HG03520 (cell line): ENCODE measurements at regions not wholly inside any gene's neighbourhood (a gene's known extent, or its start where the extent isn't known, plus 50 kb on each side); places are given as distances from the start of the nearest gene placed in this dataset.

ENCODE experiments used
- ATAC-seq: cut with Tn5 transposase; IDR thresholded peaks from one replicate; pipeline ENCODE4 v1.9.1; 2021; ENCODE audit warnings: mild to moderate bottlenecking, moderate library complexity; ENCODE audit not compliant: unreplicated experiment

GRCh38 chr10:83921984-83922860 lies 217.1 kb upstream of the GHITM start:
- no peak for ATAC-seq

GRCh38 chr10:83925133-83925532 lies 214.2 kb upstream of the GHITM start:
- no peak for ATAC-seq

DNA sequence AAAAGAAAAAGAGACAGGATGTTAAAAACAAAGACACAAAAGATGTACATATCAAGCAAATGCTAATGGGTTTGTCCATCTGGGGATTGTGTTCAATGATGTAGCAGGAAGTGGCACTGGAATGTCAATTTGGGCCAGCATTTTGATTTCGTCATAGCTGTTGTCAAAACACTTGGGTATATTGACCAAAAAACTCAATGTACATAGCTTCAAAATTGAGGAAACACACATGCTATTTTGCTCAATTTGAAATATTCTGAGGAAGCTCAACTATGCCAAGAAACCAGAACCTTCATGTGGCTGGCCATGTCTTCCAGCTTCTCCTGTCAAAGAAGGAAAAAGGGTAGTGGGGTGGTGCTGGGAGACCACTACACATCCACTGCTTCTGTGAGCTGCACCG lies 212.7 kb upstream of the GHITM start:
- no peak for ATAC-seq

GRCh38 chr10:83927166-83927565 lies 212.1 kb upstream of the GHITM start:
- no peak for ATAC-seq

DNA sequence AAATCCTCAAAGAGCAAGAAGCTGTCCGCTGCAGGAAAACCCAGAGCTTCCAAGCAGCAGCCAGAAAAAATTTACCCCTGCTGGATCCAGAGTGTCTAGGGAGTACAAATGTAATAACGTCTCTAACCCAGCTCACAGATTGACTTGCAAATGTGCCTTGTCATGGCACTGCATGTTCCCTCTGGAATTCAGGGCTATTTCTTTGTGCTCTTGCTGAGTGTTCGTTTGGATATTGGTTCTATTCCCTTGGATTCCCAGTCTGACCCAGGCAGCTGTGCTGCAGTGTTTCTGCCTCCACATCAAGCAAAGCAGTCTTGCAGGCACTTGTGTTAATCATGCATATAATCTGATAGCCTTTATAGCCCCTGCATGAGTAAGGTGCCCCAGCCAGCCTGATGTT lies 209.9 kb upstream of the GHITM start:
- ATAC-seq, result no peak

- ATAC-seq, result no peak
These were observed 207.6 kb upstream of the GHITM start for GRCh38 chr10:83931669-83932068.

DNA sequence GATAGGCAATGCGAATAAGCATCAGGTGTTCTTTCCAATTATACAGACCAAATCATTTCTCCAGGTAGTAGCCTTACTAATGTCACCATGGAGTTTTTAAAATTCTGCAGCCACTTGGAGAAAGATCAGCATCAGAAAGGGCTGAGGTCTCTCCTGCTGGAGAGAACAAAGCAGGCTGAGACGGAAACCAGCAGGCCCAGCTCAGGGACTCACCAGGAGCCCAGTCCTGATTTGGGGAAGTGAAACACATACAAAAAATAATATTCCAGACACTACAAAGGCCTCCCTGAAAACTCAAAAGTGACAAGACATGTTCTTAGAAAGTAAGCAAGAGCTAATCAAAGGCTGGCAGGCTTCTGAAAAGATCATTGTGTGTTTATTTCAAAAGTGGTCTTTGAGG lies 207.1 kb upstream of the GHITM start:
- ATAC-seq, result no peak

DNA sequence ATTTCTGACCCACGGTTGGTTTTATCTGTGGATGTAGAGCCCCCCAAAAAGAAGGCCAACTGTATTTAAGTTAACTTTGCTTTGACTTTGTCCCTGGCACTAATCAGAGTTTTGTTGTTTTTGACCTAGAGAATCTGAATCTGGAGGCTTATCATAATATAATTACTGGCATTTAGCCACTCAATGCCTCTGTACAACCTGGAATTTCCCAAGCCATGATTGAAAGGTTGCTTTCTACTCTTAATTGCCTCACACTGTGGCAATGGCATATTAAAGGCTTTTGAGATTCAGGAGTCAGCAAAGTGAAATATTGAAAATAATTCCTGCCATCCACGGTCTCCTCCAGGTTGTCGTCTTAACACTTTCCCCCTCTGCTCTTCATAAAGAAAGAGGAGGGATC lies 205.2 kb upstream of the GHITM start:
- no peak for ATAC-seq

DNA sequence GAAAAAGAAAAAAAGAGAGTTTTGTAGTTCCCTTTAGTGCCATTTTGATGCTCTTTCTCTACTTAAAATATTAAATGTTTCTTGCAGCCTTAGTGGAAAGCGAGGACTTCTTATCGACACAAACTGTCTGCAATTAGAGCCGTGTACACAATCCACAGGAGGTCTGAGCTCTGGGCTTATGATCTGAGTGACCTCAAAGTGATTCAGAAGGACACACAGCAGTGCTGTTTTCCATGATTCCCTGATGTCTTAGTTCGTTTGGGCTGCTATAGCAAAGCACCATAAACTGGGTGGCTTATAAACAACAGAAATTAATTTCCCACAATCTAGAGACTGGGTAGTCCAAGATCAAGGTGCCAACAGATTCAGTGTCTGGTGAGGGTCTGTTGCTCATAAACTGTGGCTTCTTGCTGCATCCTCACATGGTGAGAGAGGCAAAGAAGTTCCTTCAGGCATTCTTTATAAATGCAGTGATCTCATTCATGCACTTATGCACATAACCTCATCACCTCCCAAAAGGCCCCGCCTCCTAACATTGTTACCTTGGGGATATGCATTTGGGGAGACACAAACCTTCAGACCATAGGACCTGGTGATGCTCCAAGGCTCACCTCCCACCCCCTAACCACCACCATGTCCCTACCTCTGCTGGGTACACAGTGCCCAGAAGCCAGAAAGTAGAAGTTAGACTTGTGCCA lies 204.5 kb upstream of the GHITM start:
- ATAC-seq, result no peak

GRCh38 chr10:83935339-83935736 lies 204.0 kb upstream of the GHITM start:
- ATAC-seq, result no peak

GRCh38 chr10:83935911-83936310 lies 203.4 kb upstream of the GHITM start:
- no peak for ATAC-seq

DNA sequence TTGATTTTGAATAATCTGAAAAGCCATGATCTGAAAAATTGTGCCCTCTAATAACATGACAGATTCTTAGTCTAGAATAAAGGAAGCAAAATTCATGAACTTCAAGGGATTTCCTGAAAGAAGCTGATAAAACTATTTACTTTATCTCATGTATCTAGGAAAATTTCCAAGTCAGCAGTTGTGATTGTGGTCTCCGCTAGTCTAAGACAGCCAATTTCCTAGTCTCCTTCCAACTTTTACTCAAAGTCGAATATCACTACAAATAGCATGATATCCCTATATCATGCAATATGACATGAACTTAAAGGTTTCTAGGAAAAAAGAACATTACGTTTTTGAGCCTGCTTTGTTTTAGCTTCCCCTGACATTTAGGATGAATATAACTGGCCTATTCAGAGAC lies 202.1 kb upstream of the GHITM start:
- no peak for ATAC-seq

DNA sequence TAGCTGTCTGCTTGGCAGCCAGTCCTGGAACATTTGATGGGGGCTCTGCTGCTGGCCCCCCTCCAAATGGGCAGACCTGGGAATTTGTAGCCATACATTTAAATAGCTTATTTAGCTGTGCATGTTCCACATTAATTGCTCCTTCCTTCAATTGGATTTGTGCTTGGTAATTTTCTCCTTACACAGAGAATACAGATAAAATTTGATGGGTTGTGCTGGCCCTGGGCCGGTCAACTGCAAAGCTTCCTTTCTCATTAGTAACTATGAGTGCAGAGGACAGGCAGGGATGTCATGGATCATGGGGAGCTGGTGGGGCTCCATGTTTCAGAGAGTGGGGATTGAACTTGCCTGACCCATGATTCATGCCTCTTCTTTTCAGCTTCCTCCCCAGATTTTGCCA lies 201.5 kb upstream of the GHITM start:
- no peak for ATAC-seq

- no peak for ATAC-seq
These were observed 198.1 kb upstream of the GHITM start for GRCh38 chr10:83941189-83941588.

DNA sequence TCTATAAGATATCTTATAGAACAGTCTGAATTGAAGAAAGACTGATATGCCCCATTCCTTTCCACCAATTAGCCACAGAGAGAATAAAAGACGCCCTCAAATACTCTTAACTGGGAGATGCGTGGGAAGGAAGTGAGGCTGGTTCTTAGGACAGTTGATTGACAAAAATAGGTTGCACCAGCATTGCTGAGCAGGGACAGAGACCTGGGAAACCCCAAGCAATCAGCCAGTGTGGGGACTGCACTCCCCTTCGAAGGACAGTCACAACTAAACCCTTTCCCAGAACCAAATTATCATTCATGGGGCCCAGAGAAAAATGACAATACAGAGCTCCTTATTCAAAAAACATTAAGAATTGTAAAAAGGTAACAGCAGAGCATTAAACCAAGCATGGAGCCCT lies 196.9 kb upstream of the GHITM start:
- no peak for ATAC-seq

DNA sequence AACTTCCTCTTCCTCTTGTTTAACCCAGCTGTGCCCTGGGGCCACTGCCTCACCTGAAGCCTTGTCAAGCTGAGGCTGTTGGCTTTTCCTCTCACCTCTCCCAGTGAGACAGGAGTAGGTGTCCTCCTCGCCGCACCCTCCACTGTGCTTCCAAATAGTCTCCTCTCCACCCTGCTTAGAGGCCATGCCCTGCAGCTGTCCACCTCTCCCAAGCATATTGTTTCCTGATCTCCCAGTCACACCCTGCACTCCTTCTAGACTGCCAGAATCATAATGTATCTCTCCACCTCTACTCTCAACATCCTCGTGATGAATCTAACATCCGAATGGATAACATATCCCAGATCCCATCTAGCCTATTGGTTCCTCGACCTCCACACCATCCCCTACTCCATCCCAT lies 196.3 kb upstream of the GHITM start:
- no peak for ATAC-seq

DNA sequence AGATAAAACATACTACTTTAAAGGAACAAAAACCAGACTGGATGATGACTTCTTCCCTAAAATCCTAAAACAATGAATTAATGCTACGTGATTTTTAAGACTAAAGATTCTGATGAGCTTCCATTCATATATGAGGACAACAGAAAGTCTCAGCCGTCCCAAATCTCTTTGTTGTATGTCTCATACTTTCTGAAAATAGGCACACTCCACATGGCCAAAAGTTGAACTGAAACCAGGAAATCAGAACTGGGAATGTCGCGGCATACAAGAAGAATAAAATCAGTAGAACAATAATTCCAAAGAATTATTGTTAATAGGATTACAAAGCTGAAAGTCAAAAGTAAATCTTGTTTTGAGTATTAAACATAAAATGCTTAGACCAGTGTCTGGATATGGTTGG lies 195.4 kb upstream of the GHITM start:
- no peak for ATAC-seq

DNA sequence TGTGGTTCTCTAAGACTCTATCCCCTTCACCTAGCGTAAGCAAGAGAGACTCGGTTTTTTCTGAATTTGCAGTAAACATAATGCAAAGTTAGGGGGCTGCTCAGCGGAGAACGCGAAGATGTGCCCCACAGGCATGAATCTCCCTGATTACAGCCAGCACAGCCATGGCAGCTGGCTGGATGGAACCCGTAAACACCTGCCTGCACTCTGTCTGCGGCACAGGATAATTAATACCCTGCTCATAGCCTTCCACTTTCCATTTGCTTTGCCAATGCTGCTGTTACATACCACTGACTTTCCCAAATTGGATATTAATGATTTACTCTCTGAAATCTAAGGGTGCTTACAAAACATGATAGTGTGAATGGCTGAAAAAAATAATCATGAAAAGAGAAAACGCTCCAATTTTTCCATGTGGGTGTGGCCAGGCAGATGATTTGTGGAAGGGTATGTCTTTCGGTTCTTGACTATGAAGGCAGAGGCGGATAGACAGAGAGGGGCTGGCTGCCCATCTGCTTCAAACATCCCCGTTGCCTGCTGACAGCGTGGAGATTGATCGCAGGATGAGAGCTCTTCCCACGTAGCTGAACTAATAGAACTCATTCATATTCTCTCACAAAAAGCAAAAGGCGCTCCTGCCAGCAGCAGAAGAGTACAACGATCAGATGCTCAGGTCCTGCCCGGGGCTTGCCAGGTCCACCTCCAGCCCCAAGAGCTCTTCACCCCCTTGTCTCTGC lies 193.2 kb upstream of the GHITM start:
- no peak for ATAC-seq

GRCh38 chr10:83952314-83952713 lies 187.0 kb upstream of the GHITM start:
- no peak for ATAC-seq

- no peak for ATAC-seq
These were observed 185.7 kb upstream of the GHITM start for GRCh38 chr10:83953589-83953988.

DNA sequence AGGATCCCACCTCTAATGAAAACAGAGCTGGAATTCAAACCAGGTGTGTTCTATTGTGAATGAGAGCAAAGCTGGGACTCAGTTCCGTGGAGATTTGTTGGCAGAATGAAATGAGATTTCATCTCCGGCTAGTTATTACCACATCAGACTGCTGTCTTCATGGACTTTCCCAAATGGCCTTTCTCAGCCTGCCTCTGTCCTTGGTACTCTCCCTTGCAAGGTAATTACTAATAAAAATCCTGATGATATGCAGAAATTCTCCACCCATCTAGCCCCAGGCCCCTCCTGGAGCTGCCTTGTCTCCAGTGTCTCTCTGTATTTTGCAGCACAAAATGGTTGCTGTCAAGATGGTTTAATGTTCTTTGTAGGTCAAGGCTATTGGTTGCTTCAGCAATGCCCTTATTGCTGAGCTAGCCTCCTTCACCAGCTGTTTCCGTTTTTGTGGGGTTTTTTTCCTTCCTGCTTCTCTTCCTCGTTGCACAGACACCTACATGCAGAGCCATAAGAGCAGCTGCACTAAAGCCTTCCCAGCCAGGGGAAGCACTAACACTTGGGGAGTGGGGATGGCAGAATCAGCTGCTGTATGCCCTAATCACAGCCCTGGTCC lies 185.0 kb upstream of the GHITM start:
- ATAC-seq, result no peak
